NCI-H1048 (cell line): ENCODE measurements at regions not wholly inside any gene's neighbourhood (a gene's known extent, or its start where the extent isn't known, plus 50 kb on each side); places are given as distances from the start of the nearest gene placed in this dataset.

Experiments used
- DNase-seq: peaks from one replicate; lab custom pipeline; 2025; lab: John Stamatoyannopoulos, UW

DNA sequence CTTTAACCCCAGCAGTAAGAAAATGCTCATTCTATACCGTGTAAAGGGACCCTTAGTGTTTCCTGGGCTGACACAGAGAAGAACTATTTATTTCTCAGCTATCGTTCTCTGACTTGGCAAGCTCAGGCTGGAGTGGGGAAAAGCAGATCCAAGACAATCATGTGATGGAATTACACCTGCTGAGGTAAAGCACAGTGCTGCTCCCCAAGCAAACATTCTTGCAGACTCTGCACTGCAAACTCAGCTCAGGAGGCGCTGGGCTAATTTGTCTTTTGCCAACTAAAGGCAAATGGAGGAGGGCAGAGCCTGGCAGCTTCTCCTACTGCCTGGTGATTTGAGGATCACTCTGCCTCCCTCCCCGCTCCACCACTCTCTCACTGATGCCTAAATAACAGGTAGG lies 57.8 kb upstream of the FUT8 start:
- DNase-seq: no peak

- no peak for DNase-seq
Measured at GRCh38 chr14:65356327-65356836, 56.1 kb upstream of the FUT8 start.

- DNase-seq: no peak
Measured at GRCh38 chr14:65357113-65357512, 55.4 kb upstream of the FUT8 start.

DNA sequence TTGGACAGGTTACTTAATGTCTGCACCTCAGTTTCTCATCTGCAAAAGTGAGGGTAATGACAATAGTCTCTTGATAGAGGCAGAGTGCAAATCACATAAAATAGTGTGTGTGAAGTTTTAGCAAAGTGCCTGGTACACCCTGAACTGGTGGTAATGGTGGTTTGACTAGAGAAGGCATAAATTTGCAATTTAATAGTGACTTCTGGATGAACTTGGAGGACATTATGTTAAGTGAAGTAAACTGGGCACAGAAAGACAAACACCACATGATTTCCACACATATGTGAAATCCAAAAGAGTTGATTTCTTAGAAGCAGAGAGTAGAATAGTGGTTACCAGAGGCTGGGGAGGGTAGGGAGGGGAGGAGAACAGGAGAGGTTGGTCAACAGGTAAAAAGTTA lies 54.8 kb upstream of the FUT8 start:
- no peak for DNase-seq

DNA sequence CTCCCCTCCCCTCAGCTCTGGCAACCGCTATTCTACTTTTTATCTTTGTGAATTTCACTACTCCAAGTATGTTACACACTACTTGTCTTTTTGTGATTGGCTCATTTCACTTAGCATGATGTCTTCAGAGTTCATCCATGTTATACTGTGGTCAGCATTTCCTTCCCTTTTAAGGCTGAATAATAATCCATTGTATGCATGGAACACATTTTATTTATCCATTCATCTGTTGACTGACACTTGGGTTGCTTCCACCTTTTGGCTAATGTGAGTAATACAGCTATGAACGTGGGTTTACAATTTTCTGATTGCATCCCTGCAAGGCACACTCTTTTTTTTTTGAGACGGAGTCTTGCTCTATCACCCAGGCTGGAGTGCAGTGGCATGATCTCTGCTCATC lies 53.0 kb upstream of the FUT8 start:
- no peak for DNase-seq

DNA sequence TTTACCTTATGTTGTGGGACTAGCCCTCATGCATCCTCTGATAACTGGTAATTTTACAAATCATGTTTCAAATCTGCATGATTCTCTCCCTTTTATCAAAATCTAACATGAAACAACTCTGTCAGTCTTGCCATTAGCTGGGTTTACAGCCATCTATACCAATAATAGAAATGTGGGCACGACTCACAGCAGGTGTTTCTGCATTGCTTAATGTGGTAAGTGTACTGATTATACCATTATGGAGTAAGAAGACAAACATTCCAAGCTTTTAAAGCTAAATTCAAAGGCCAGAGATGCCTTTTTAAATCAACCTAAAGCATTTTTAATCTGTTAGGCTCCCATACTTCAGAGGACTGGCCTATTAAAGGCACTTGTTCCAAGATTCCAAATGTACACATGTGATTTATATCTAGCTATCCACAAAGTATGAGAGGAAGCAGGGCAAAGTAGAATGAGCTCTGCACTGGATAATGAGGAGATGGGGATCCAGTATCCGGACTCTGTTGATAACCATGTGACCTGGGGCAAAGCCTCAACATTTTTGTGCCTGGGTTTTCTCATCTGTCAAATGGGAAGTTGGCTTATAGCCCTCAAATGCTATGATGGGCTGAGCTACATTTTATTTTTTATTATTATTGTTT lies 52.3 kb upstream of the FUT8 start:
- no peak for DNase-seq

GRCh38 chr14:65361920-65362319 lies 50.6 kb upstream of the FUT8 start:
- DNase-seq: no peak
